KMS-11 (cell line): ENCODE measurements at regions not wholly inside any gene's neighbourhood (a gene's known extent, or its start where the extent isn't known, plus 50 kb on each side); places are given as distances from the start of the nearest gene placed in this dataset.

Experiments used
- H2AFZ ChIP-seq: fragments of 200-600 bp; sonication (generic); 2 replicates; pipeline ENCODE4 v1.6.1; 2016; ENCODE audit warnings: antibody characterized with exemption, mixed run types, low read depth
- H3K27ac ChIP-seq: fragments of 200-600 bp; sonication (generic); 2 replicates; pipeline ENCODE4 v1.6.1; 2016; ENCODE audit warnings: mild to moderate bottlenecking, mixed run types
- H3K27me3 ChIP-seq: fragments of 200-600 bp; sonication (generic); 2 replicates; pipeline ENCODE4 v1.6.1; 2017; ENCODE audit warnings: mild to moderate bottlenecking, low read depth, mixed run types, moderate library complexity; ENCODE audit not compliant: insufficient read depth
- H3K36me3 ChIP-seq: fragments of 200-600 bp; sonication (generic); 2 replicates; pipeline ENCODE4 v1.6.1; 2017; ENCODE audit warnings: mild to moderate bottlenecking, mixed run types; ENCODE audit not compliant: insufficient read depth
- H3K4me1 ChIP-seq: fragments of 200-600 bp; sonication (generic); 2 replicates; pipeline ENCODE4 v1.6.1; 2016; ENCODE audit warnings: mild to moderate bottlenecking, low read depth, mixed run types; ENCODE audit not compliant: poor library complexity, severe bottlenecking
- H3K4me2 ChIP-seq: fragments of 200-600 bp; sonication (generic); 2 replicates; pipeline ENCODE4 v1.7.0; 2016; ENCODE audit warnings: mild to moderate bottlenecking, mixed run types
- H3K4me3 ChIP-seq: fragments of 200-600 bp; sonication (generic); IDR thresholded peaks from 2 replicates; pipeline ENCODE4 v1.6.1; 2017; ENCODE audit warnings: low read depth, low read length, mixed read lengths; ENCODE audit not compliant: insufficient read depth
- H3K79me2 ChIP-seq: fragments of 200-600 bp; sonication (generic); 2 replicates; pipeline ENCODE4 v1.6.1; 2016; ENCODE audit warnings: low read depth, mixed run types; ENCODE audit not compliant: insufficient read depth
- H3K9ac ChIP-seq: fragments of 200-600 bp; sonication (generic); 2 replicates; pipeline ENCODE4 v1.6.1; 2016; ENCODE audit warnings: mild to moderate bottlenecking, mixed run types
- H4K20me1 ChIP-seq: fragments of 200-600 bp; sonication (generic); 2 replicates; pipeline ENCODE4 v1.6.1; 2016; ENCODE audit warnings: mild to moderate bottlenecking, mixed run types; ENCODE audit not compliant: insufficient read depth
- CTCF ChIP-seq: fragments of 200-600 bp; sonication (generic); conservative IDR thresholded peaks from 2 replicates; pipeline ENCODE4 v1.6.1; 2017; ENCODE audit warnings: low read depth, mild to moderate bottlenecking, antibody characterized with exemption, low read length, moderate library complexity, mixed read lengths

DNA sequence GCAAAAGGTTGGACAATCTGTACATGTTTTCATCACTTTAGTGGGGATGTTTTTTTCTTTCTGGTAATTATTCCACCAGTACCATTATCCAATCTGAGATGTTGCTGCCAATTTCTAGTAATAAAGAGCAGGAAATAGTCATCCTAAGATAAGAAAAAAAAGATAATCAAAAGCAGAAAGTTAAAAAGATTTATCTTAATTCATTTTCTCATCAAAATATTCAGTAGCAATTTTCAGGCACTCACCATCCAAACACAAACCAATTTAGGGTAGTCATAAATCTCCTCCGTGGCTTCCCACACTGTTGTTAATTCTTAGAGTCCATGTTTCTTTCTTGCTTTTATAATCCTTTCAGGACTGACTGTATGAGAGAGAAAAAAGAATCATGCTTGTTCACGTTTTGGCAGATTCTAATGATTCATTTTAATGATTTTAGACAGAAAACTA is 263.7 kb upstream of the UGT8 start:
- H3K36me3 ChIP-seq = no peaks in the 10 kb centered on the region
- no peak overlapping the region for H3K4me3 ChIP-seq
- no peaks in the 10 kb centered on the region for H3K79me2 ChIP-seq
- H3K9ac ChIP-seq = no peak overlapping the region
- no peak overlapping the region for H3K27ac ChIP-seq
- H4K20me1 ChIP-seq = no peaks in the 10 kb centered on the region
- no peak overlapping the region for H3K4me2 ChIP-seq
- no peaks in the 10 kb centered on the region for H3K27me3 ChIP-seq
- no peaks in the 10 kb centered on the region for H3K4me1 ChIP-seq
- TF ChIP-seq CTCF = no peak
- no peak overlapping the region for H2AFZ ChIP-seq

DNA sequence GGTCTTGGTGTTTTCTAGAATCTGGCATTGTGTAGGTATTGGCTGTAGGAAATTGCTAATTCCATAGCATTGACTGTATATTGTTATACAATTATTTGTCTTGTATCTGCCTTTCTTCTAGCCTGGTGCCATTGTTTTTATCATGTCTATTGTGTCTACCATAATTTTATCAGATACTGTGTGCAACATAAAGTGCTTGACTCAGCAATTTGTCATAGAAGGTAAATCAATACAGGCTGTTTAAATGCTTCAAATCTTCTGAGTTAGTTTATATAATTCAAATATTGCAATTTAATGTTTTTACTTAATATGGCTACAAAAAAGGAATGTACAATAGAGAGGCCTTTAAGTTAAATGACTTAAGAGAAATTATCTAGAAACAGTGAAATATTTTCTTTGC is 263.3 kb upstream of the UGT8 start:
- H4K20me1 ChIP-seq = no peaks in the 10 kb centered on the region
- H3K36me3 ChIP-seq = no peaks in the 10 kb centered on the region
- TF ChIP-seq CTCF = no peak
- no peaks in the 10 kb centered on the region for H3K4me1 ChIP-seq
- no peak overlapping the region for H3K9ac ChIP-seq
- no peak overlapping the region for H3K27ac ChIP-seq
- H2AFZ ChIP-seq = no peak overlapping the region
- no peak overlapping the region for H3K4me2 ChIP-seq
- no peak overlapping the region for H3K4me3 ChIP-seq
- no peaks in the 10 kb centered on the region for H3K27me3 ChIP-seq
- H3K79me2 ChIP-seq = no peaks in the 10 kb centered on the region

DNA sequence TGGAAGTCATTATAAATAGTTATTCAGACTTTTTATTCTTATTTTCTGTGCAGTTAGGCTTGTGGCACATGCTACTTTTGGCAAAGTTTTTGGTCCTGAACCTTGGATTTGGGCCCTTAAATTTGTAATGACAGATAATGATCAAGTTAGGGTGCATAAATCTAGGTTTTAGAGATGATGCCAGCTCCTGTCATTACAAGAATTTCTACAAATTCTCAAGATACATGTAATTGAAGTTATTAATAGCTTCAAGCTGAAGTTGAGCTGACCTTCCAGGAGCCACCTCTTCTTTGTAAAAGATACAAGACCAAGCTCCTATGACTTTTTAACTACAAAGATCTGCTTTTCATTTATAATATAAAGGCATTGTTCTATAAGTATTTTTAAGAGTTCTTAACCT is 255.6 kb upstream of the UGT8 start:
- Histone ChIP-seq H3K4me2 (no peak overlapping the region), H2AFZ (no peak overlapping the region)

DNA sequence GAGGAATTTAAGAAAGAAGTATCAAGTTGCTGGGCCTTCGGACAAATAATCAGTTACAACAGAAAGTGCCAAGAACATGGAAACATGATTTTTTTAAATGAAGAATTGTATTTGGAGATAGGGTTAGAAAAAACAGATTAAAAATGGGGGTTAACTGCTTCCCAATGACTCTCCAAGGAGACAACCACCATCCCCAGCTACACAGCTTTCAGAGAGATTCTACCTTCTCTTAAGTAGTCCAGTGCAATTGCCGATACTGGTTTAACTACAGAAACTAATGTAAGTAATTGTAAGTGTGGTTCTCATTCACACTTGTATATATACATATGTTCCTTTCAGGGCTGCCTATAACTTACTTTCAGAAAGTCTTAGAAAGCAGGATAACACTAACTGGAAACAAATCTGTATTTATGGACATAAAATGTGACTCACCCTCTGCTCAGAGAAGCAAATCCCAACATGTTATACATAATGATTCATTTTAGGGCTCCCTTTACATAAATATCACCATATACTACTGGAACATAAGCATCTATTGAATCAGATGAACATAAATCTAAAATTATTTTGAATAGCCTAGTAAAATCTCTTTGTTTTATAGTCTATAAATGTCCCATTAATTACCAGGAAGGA is 248.9 kb upstream of the UGT8 start:
- H2AFZ ChIP-seq = no peak overlapping the region
- H3K4me2 ChIP-seq = no peak overlapping the region
- no peak overlapping the region for H3K27ac ChIP-seq
- no peak overlapping the region for H3K9ac ChIP-seq
- H4K20me1 ChIP-seq = no peaks in the 10 kb centered on the region
- TF ChIP-seq CTCF = no peak
- no peaks in the 10 kb centered on the region for H3K79me2 ChIP-seq
- no peaks in the 10 kb centered on the region for H3K4me1 ChIP-seq
- no peaks in the 10 kb centered on the region for H3K36me3 ChIP-seq
- no peak overlapping the region for H3K4me3 ChIP-seq
- H3K27me3 ChIP-seq = no peaks in the 10 kb centered on the region

More for the DNA sequence above, 255.6 kb upstream of the UGT8 start:
- H3K27ac ChIP-seq = no peak overlapping the region
- H3K79me2 ChIP-seq = no peaks in the 10 kb centered on the region
- no peaks in the 10 kb centered on the region for H4K20me1 ChIP-seq
- H3K4me3 ChIP-seq = no peak overlapping the region
- H3K36me3 ChIP-seq = no peaks in the 10 kb centered on the region
- no peaks in the 10 kb centered on the region for H3K27me3 ChIP-seq
- no peak overlapping the region for H3K9ac ChIP-seq
- no peak for TF ChIP-seq CTCF
- H3K4me1 ChIP-seq = no peaks in the 10 kb centered on the region
